ENCODE measurements at regions not wholly inside any gene's neighbourhood (a gene's known extent, or its start where the extent isn't known, plus 50 kb on each side); places are given as distances from the start of the nearest gene placed in this dataset.
"Not testable (repeated sequence)": the region's sequence is repeated elsewhere in the genome, so short reads cannot be mapped to it uniquely, and the experiment has no call there.

GRCh38 chr7:106372595-106373318 lies 88.0 kb upstream of the NAMPT start:
- DNase-seq: no peak

- DNase-seq: no peak
These were observed 87.3 kb upstream of the NAMPT start for GRCh38 chr7:106372126-106372525.

- DNase-seq: peak in 1 of 2 donors; percentile 40
These were observed 86.8 kb upstream of the NAMPT start for GRCh38 chr7:106371629-106372028.

GRCh38 chr7:106370542-106370941 lies 85.8 kb upstream of the NAMPT start:
- DNase-seq: no peak

GRCh38 chr7:106369816-106370215 lies 85.0 kb upstream of the NAMPT start:
- DNase-seq: no peak

DNA sequence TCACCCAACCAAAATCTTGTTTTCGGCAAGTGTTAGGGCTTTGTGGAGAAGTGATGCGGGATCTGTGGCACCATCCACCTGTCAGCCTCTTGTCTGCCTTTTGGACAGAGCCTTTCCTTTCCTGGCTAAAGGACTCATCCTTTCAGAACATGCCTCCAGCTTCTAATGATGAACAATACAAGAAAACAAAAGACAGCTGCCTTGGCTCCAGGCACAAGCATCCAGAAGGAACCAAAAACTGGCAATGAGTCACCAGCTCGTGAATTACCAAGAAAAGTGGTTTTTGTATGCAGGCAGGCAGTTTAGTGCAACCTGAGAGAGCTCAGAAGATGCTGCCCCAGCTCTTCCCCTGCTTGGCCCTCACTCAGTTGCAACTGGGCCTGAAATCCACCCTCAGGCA lies 84.6 kb upstream of the NAMPT start:
- DNase-seq: peak in 1 of 2 donors; percentile 10

DNA sequence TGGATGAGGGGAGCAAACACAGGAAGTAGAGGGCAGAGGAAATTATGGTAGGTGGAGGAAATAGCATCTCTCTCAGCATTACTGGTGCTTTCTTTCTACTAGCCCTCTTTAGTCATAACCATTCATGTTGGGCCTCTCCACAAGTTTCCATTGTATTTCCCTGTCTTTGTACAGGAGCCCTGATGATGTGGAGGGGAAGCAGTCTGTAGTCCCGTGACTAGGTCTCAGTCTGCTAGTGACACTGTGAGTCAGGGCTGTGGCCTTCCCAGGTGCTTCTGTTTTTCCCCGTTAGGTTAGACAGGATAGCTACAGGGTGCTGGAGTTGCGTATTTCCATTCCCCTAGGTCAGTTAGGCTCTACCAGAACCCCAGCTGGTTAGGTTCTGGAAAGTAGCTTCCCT lies 82.9 kb upstream of the NAMPT start:
- DNase-seq: peak in 1 of 2 donors; percentile 8

- peak in 1 of 2 donors; percentile 32 for DNase-seq
These were observed 82.2 kb upstream of the NAMPT start for GRCh38 chr7:106367018-106367420.

- DNase-seq: peak in 1 of 2 donors; percentile 73
These were observed 80.6 kb upstream of the NAMPT start for GRCh38 chr7:106365252-106366005.

- not testable (repeated sequence) for DNase-seq
These were observed 77.7 kb upstream of the NAMPT start for GRCh38 chr7:106362507-106362906.

- no peak for DNase-seq
These were observed 73.4 kb upstream of the NAMPT start for GRCh38 chr7:106358103-106358663.

DNA sequence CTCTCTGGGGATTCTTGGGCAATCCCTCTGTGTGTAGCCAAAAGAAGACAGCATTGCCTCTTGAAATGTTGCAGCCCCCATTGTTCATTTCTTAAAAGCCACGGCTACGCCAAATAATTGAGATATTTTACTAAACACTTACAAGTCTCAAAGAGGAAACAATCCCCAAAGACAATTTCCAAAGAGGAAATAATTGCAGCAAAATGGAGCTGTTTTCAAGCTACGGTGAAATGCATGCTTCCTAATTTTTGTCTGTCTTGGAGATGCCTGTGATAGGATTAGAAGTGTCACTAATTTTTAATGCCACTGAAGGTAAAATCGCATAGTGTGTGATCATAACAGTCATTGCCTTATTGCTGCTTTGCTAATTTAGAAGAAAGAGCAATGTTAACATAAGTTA lies 72.9 kb upstream of the NAMPT start:
- DNase-seq: no peak

- no peak for DNase-seq
These were observed 70.0 kb upstream of the NAMPT start for GRCh38 chr7:106354822-106355221.

DNA sequence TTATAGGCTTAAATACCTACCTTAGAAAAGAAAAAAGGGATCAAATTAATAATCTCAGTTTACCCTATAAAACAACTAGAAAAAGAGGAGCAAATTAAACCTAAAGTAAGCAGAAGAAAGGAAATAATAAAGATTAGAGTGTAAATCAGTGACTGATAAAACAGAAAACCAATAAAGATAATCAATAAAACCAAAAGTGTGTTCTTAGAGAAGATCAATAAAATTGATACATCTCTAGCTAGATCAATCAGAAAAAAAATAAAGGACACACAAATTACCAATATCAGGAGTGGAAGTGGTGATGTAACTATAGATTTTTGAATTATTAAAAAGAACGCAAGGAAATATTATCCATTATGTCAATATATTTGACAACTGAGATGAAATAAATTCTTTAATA lies 69.2 kb upstream of the NAMPT start:
- no peak for DNase-seq

DNA sequence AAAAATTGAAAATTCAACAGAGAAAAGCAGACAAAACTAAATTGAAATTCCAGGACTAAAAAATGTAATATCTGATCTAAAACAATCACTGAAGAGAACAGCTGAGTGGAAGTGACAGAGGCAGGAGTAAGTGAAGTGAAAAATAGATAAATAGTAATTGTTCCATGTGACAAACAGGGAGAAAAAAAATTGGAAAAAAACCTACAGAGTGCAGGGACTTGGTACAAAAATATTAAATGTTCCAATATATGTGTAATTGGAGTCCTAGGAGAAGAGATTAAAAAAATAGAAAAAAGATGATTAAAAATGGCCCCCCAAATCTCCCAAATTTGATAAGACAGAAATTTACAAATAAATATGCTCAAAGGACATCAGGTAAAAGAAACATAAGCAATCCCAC lies 63.4 kb upstream of the NAMPT start:
- DNase-seq: no peak

- DNase-seq: peak; percentile 21 to 29
These were observed 62.5 kb upstream of the NAMPT start for GRCh38 chr7:106347229-106347833.

DNA sequence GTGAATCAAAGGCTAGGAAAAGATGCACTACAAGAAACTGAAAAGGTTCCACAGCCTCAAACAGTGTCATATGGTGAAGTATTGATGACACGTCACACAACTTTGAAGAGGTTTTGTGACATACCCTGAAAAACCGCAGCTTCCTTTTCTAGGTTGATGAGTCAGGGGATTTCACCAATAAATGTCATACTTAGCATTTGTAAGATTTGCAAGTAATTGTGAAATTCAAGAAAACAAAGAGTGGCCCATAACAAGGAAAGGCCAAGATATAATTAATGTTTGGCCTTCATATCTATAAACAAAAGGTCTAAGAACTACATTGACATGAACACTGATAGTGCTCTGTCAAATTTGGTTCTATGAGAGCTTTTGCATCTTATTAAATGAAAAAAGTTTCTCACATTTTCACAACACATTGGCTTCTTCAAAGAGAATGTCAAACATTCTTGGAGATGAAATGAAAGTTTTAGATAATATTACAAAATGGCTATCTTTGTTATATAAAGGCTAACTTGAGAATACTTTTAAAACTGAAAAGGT lies 62.0 kb upstream of the NAMPT start:
- DNase-seq: peak; percentile 64 to 81

DNA sequence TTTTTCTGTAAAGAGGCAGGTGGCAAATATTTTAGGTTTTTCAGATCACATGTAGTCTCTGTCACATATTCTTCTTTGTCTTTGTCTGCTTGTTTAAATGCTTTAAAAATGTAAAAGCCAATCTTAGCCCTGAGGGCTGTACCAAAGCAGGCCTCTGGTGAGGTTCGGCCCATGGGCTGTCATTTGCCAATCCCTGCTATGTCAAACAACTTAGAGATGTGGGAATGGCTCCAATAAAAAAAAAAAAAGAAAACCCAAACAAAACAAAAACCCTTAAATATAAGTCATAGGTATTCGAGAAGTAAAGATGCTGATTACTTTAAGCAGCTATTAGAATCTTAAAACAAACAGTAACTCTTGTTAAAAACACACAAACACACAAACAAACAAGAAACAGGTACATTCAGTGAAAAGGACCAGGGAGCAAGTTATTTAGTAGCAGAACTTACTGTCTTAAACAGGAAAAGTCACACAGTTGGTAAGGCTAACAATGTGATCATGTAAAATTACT lies 61.4 kb upstream of the NAMPT start:
- no peak for DNase-seq

DNA sequence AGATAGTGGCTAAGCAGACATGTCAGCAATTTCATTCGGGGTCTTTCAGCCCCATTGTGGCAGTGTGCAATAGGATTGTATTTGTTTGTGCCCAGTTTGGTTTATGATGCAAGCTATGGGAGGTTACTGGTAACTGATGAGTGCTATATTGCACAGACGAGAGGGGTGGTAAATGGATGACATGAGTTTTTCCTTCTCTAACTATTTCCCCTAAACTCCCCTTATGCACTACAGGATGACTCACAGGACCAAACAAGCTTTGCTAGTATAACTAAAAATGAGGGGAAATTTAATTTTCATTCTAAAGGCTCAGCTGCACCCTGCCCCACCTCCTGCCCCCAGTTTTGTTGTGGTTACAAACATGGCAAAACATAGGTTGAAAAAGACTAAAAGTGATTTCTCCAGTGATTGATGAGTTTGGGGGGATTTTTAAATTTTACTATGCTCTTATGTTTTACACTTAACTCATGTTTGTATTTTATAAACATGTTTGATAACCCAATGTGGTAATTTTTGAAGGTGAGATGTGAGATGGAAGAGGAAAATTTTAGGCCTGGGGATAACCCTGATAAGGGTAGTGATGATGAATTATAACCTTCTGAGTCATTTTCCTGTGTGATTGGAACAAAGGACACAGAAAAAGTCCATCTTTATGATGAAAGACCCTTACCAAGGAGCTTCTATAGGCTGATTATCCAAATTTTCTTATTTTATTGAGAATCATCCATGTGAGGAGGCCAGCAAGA lies 60.8 kb upstream of the NAMPT start:
- peak; percentile 28 to 47 for DNase-seq

GRCh38 chr7:106344861-106345260 lies 60.1 kb upstream of the NAMPT start:
- DNase-seq: peak in 1 of 2 donors; percentile 2

- no peak for DNase-seq
These were observed 59.4 kb upstream of the NAMPT start for GRCh38 chr7:106344211-106344610.

DNA sequence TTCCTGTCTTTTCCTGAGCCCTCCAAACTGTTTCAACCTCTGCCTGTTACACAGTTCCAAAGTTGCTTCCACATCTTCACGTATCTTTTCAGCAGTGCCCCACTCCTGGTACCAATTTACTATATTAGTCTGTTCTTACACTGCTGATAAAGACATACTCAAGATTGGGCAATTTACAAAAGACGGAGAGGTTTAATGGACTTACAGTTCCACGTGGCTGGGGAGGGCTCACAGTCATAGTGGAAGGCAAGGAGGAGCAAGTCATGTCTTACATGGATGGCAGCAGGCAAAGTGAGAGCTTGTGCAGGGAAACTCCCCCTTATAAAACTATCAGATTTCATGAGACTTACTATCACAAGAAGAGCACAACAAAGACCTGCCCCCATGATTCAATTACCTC lies 57.3 kb upstream of the NAMPT start:
- not testable (repeated sequence) for DNase-seq
